ENCODE measurements at regions not wholly inside any gene's neighbourhood (a gene's known extent, or its start where the extent isn't known, plus 50 kb on each side); places are given as distances from the start of the nearest gene placed in this dataset.

DNA sequence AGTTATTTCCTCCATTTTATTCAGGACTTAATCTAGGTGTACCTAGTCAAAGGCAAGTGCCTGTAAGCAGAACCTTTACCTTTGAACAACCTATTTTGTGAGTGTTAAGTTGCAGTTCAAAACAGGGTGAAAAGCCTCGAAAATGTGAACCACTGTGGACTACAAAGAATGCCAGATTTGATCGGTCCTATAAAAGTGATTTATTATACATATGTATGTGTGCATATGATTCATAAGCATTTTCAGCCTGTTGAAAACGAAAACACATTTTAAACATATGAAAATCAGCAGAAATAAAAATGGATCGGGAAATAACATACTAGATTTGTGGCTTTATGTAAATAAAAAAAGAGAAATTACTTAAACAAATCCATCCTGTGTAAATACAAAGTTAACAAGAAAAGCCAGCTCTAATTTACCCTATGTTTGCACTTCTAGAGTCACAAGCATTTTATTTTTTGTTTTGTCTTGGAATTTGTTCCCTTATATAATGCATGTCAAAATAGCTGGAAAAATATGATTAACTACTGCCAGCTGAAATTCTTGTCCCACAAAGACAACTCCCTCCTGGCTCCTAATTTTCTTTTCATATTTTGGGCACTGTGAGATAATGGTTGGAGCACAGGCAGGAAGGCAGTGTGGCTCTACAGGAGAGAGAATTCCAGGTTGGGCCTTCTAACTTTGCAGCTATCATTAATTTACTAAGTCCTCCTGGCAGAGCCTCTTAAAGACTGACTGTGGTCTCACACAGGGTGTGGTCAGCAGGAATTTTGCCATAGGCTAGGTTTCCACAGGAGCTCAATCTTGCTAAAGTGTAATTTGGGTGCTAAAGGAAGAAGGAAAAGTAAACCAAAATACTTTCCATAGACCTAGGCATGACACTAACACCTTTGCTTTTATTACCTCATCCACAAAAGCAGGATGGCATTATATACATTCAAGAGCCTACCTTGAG is 70.2 kb upstream of the CDC42BPA start:
- TF ChIP-seq, protein P1, sequence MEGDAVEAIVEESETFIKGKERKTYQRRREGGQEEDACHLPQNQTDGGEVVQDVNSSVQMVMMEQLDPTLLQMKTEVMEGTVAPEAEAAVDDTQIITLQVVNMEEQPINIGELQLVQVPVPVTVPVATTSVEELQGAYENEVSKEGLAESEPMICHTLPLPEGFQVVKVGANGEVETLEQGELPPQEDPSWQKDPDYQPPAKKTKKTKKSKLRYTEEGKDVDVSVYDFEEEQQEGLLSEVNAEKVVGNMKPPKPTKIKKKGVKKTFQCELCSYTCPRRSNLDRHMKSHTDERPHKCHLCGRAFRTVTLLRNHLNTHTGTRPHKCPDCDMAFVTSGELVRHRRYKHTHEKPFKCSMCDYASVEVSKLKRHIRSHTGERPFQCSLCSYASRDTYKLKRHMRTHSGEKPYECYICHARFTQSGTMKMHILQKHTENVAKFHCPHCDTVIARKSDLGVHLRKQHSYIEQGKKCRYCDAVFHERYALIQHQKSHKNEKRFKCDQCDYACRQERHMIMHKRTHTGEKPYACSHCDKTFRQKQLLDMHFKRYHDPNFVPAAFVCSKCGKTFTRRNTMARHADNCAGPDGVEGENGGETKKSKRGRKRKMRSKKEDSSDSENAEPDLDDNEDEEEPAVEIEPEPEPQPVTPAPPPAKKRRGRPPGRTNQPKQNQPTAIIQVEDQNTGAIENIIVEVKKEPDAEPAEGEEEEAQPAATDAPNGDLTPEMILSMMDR (IDR thresholded peaks at IDR 0.05): no peak
- TF ChIP-seq POLR2A (IDR thresholded peaks at IDR 0.05): no peak
- intact Hi-C loops (cut with DNase I): no loop called here
- no peak overlapping the region for H3K27ac ChIP-seq
- no peaks in the 10 kb centered on the region for H3K27me3 ChIP-seq
- H3K9me3 ChIP-seq: no peaks in the 10 kb centered on the region
- no peaks in the 10 kb centered on the region for H3K36me3 ChIP-seq
- 60 to 92% methylated on average over 4 of the region's 4 CpGs for WGBS, 2 donors
- no peak overlapping the region for H3K4me3 ChIP-seq (replicated peaks in 1 of 3)
- DNase-seq: no peak
- H3K4me1 ChIP-seq: no peaks in the 10 kb centered on the region

DNA sequence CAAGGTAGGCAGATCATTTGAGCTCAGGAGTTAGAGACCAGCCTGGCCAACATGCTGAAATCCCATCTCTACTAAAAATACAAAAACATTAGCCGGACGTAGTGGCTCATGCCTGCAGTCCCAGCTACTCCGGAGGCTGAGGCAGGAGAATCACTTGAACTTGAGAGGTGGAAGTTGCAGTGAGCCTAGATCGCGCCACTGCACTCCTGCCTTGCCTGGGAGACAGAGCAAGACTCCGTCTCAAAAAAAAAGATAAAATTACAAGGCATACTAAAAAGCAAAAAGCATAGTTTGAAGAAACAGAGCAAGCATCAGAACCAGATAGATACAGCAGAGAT is 61.2 kb upstream of the CDC42BPA start:
- intact Hi-C loops (cut with DNase I): no loop called here
- no peak overlapping the region for H3K4me3 ChIP-seq (replicated peaks in 1 of 3)
- H3K27me3 ChIP-seq: no peaks in the 10 kb centered on the region
- no peaks in the 10 kb centered on the region for H3K9me3 ChIP-seq
- WGBS, 2 donors: 80 to 89% methylated on average over 6 of the region's 6 CpGs
- no peak overlapping the region for H3K27ac ChIP-seq
- H3K36me3 ChIP-seq: no peaks in the 10 kb centered on the region
- TF ChIP-seq POLR2A (IDR thresholded peaks at IDR 0.05): no peak
- TF ChIP-seq, protein P1 (IDR thresholded peaks at IDR 0.05): no peak
- H3K4me1 ChIP-seq: no peaks in the 10 kb centered on the region
- no peak for DNase-seq

DNA sequence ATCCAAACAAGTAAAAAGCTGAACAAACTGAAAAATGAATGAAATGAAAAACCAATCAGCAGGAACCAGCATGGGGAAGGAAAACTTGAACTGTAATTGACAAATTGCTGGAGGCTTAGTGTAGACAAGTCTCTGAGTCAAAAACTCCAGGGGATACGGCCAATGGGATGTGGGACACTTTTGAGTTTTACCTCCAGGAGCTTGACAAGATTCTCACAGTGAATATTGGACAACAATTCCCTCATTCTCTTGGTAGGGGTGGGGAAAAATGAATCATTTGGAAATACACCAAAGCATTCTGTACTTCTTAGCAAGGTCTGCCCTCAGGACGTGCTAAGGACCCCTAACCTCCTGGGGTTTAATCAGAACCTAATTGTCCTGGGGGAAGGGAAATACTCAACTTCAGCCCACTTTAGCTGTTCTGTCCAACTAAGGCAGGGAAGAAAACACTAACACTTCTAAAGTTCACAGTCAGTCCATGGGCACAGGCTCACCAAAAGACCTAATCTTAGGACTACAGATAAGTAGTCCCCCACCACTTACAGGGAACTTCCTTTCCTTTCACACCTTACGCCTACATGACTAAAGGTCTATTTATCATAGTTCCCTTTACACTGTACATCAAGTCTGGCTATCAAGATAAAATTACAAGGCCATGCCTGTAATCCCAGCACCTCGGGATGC is 60.7 kb upstream of the CDC42BPA start:
- DNase-seq: no peak
- intact Hi-C loops (cut with DNase I): no loop called here
- H3K4me3 ChIP-seq (replicated peaks in 1 of 3): no peak overlapping the region
- TF ChIP-seq, protein P1 (IDR thresholded peaks at IDR 0.05): no peak
- no peak for TF ChIP-seq POLR2A (IDR thresholded peaks at IDR 0.05)
- H3K4me1 ChIP-seq: no peaks in the 10 kb centered on the region
- H3K9me3 ChIP-seq: no peaks in the 10 kb centered on the region
- no peak overlapping the region for H3K27ac ChIP-seq
- 85% methylated on average over 4 of the region's 4 CpGs for WGBS, 2 donors
- no peaks in the 10 kb centered on the region for H3K36me3 ChIP-seq
- H3K27me3 ChIP-seq: no peaks in the 10 kb centered on the region

DNA sequence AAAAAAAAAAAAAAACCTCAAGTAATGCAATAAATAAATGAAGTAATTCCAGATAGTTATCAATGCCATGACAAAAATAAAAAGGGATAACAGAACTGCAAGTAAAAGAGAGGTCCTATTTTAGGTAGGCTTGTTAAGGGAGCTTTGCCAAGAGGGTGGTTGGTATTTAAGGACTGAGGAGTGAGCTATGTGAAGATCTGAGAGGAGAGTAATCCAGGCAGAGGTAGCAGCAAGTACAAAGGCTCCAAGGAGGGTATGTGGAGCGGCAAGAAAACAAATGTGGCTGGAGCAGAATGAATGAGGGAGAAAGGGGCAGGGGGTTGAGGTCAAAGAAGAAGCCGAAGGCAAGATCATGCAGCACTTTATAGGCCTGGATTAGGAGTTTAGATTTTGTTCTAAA is 59.9 kb upstream of the CDC42BPA start:
- intact Hi-C loops (cut with DNase I): no loop called here
- Histone ChIP-seq H3K9me3 (no peaks in the 10 kb centered on the region), H3K4me3 (replicated peaks in 1 of 3) (no peak overlapping the region), H3K27ac (no peak overlapping the region), H3K27me3 (no peaks in the 10 kb centered on the region), H3K4me1 (no peaks in the 10 kb centered on the region), H3K36me3 (no peaks in the 10 kb centered on the region)
- 65 to 78% methylated on average over 2 of the region's 2 CpGs for WGBS, 2 donors
- TF ChIP-seq POLR2A (IDR thresholded peaks at IDR 0.05): no peak
- TF ChIP-seq, protein P1 (IDR thresholded peaks at IDR 0.05): no peak
- no peak for DNase-seq

DNA sequence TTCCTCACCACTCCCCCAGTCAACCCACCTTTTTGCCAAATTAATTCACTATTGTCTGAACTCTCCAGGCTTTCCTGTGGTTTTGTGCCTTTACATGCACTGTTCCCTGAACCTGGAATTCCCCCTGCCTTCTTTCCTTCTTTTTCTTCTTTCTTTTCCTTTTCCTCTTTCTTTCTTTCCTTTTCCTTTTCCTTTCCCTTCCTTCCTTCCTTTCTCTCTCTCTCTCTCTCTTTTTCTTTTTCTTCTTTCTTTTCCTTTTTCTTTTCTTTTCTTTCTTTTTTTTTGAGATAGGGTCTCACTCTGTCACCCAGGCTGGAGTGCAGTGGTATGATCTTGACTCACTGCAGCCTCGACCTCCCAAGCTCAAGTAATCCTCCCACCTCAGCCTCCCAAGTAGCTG is 56.6 kb upstream of the CDC42BPA start:
- no peaks in the 10 kb centered on the region for H3K36me3 ChIP-seq
- WGBS, 2 donors: 89 to 92% methylated on average over 1 of the region's 1 CpG
- intact Hi-C loops (cut with DNase I): no loop called here
- TF ChIP-seq, protein P1 (IDR thresholded peaks at IDR 0.05): no peak
- no peak for TF ChIP-seq POLR2A (IDR thresholded peaks at IDR 0.05)
- no peak overlapping the region for H3K27ac ChIP-seq
- H3K4me1 ChIP-seq: no peaks in the 10 kb centered on the region
- H3K4me3 ChIP-seq (replicated peaks in 1 of 3): no peak overlapping the region
- H3K9me3 ChIP-seq: no peaks in the 10 kb centered on the region
- H3K27me3 ChIP-seq: no peaks in the 10 kb centered on the region
- no peak for DNase-seq

Data from thyroid gland (tissue), 4 donors.